ENCODE measurements at regions not wholly inside any gene's neighbourhood (a gene's known extent, or its start where the extent isn't known, plus 50 kb on each side); places are given as distances from the start of the nearest gene placed in this dataset.

DNA sequence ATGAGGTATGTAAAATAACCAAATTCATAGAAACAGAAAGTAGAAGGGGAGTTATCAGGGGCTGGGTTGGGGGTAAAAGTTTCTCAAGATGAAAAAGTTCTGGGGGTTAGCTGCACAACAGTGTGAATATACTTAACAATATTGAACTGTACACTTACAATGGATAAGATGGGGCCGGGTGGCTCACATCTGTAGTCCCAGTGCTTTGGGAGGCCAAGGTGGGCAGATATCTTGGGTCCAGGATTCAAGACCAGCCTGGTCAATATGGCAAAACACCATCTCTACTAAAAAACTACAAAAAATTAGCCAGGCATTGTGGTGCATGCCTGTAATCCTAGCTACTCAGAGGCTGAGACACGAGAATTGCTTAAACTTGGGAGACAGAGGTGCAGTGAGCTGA is 274.3 kb downstream of the TJP1 start:
- TF ChIP-seq, protein P1, sequence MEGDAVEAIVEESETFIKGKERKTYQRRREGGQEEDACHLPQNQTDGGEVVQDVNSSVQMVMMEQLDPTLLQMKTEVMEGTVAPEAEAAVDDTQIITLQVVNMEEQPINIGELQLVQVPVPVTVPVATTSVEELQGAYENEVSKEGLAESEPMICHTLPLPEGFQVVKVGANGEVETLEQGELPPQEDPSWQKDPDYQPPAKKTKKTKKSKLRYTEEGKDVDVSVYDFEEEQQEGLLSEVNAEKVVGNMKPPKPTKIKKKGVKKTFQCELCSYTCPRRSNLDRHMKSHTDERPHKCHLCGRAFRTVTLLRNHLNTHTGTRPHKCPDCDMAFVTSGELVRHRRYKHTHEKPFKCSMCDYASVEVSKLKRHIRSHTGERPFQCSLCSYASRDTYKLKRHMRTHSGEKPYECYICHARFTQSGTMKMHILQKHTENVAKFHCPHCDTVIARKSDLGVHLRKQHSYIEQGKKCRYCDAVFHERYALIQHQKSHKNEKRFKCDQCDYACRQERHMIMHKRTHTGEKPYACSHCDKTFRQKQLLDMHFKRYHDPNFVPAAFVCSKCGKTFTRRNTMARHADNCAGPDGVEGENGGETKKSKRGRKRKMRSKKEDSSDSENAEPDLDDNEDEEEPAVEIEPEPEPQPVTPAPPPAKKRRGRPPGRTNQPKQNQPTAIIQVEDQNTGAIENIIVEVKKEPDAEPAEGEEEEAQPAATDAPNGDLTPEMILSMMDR (IDR thresholded peaks at IDR 0.05; ENCODE audit: low read length) = no peak
- no peak for TF ChIP-seq EZH2 (IDR thresholded peaks at IDR 0.05; ENCODE audit: borderline replicate concordance, low read length)
